Activated CD4-positive, alpha-beta memory T cell treated with anti-CD3 and anti-CD28 coated beads for 36 hours (primary cell): ENCODE measurements at regions not wholly inside any gene's neighbourhood (a gene's known extent, or its start where the extent isn't known, plus 50 kb on each side); places are given as distances from the start of the nearest gene placed in this dataset.

Experiments used
- CTCF ChIA-PET: fragments of 350-600 bp; sonication (Branson Sonifier 250); formaldehyde crosslinking; loops from one replicate; lab custom pipeline; 2021; ENCODE audit warnings: antibody characterized with exemption, inconsistent platforms; lab: Charles Lee
- POLR2A ChIA-PET: fragments of 350-600 bp; sonication (Branson Sonifier 250); formaldehyde crosslinking; loops from one replicate; lab custom pipeline; 2021; ENCODE audit warnings: antibody characterized with exemption; lab: Charles Lee
- DNase-seq: peaks from one replicate; pipeline ENCODE4 v3.0.0-alpha.2; 2020
- H3K27ac Mint-ChIP-seq: one replicate; pipeline ENCODE4 v1.8.0; 2021; ENCODE audit warnings: mixed read lengths
- H3K27me3 Mint-ChIP-seq: one replicate; pipeline ENCODE4 v1.8.0; 2021; ENCODE audit warnings: mixed read lengths
- H3K36me3 Mint-ChIP-seq: one replicate; pipeline ENCODE4 v1.8.0; 2021; ENCODE audit warnings: mixed read lengths
- H3K4me1 Mint-ChIP-seq: one replicate; pipeline ENCODE4 v1.8.0; 2021; ENCODE audit warnings: low read depth, mixed read lengths
- H3K4me3 Mint-ChIP-seq: one replicate; pipeline ENCODE4 v1.8.0; 2021; ENCODE audit warnings: mild to moderate bottlenecking, mixed read lengths
- H3K9me3 Mint-ChIP-seq: one replicate; pipeline ENCODE4 v1.8.0; 2021; ENCODE audit warnings: mixed read lengths
- intact Hi-C: fragments of 100-400 bp; cut with micrococcal nuclease; formaldehyde crosslinking; loops from one replicate; pipeline ENCODE4 v1.15.1; 2023

DNA sequence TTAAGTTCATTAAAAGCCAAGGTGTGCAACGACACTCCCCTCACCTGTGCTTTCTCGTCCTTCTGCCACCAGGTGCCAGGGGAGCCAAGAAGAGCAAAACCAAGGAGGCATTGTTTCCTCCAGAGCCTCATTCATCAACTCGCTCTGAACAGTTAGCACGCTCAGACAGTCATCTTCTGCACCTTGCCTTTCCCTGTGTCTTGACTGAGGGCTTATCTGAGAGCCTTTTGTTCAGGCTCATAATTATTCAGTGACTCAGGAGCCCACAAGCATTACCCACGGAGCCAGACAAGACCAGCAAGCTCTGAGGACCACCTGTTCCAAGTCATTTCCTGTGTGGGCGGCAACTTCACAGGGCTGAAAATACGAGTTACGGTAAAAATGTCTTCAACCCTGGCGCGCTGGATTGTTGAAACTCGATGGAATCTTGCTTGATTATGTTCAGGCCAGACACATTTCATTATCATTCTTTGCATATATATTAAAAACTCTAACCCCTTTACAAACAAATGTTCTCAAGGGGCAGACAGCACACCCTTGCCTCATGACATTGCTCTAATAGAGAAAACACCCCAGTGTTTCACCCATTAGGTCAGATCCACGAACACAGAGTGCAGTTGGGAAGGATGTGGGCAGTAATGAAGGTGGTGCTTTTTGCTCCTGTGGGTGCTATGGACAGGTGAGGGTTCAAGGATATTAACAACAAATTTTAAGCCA, 89.7 kb upstream of the RUNX1 start:
- H3K36me3 Mint-ChIP-seq = no peaks in the 10 kb centered on the region
- POLR2A ChIA-PET = interaction anchor here (0.5 to 2.5 kb wide), 13 partner anchors 11 to 391 kb away, joined by 3 to 17 read pairs (median 4); no protein-coding TSS in a partner anchor
- CTCF ChIA-PET = interaction anchor here (1.0 to 1.7 kb wide), 4 partner anchors 26 to 87 kb away, joined by 3 to 5 read pairs (median 4); no protein-coding TSS in a partner anchor
- peak overlapping the region; percentile 90 for H3K27ac Mint-ChIP-seq
- no peaks in the 10 kb centered on the region for H3K9me3 Mint-ChIP-seq
- H3K27me3 Mint-ChIP-seq = no peaks in the 10 kb centered on the region
- H3K4me3 Mint-ChIP-seq = peak overlapping the region; percentile 68
- peaks cover 29% of the 10 kb centered on the region for H3K4me1 Mint-ChIP-seq
- DNase-seq = peak; percentile 79
- intact Hi-C loops = loop anchor here (1.0 to 2.0 kb wide), 6 partner anchors 10 to 248 kb away; no protein-coding TSS in a partner anchor

GRCh38 chr21:35136586-35137219, 87.6 kb upstream of the RUNX1 start:
- ChIA-PET POLR2A (interaction anchor here (1.0 kb wide), 1 partner anchor 40 kb away, joined by 3 read pairs; no protein-coding TSS in a partner anchor), CTCF (interaction anchor here (1.1 kb wide), 1 partner anchor 85 kb away, joined by 3 read pairs; no protein-coding TSS in a partner anchor)
- intact Hi-C loops = no loop called here
- H3K9me3 Mint-ChIP-seq = no peaks in the 10 kb centered on the region
- no peak overlapping the region for H3K27ac Mint-ChIP-seq
- H3K27me3 Mint-ChIP-seq = no peaks in the 10 kb centered on the region
- no peaks in the 10 kb centered on the region for H3K36me3 Mint-ChIP-seq
- peaks cover 29% of the 10 kb centered on the region for H3K4me1 Mint-ChIP-seq
- no peak for DNase-seq
- no peak overlapping the region for H3K4me3 Mint-ChIP-seq

GRCh38 chr21:35136106-35136505, 87.0 kb upstream of the RUNX1 start:
- H3K27me3 Mint-ChIP-seq = no peaks in the 10 kb centered on the region
- ChIA-PET CTCF (no interaction called here), POLR2A (no interaction called here)
- no peak for DNase-seq
- peaks cover 29% of the 10 kb centered on the region for H3K4me1 Mint-ChIP-seq
- H3K4me3 Mint-ChIP-seq = no peak overlapping the region
- H3K9me3 Mint-ChIP-seq = no peaks in the 10 kb centered on the region
- no peaks in the 10 kb centered on the region for H3K36me3 Mint-ChIP-seq
- no peak overlapping the region for H3K27ac Mint-ChIP-seq
- intact Hi-C loops = no loop called here

- DNase-seq = no peak
- POLR2A ChIA-PET = no interaction called here
- intact Hi-C loops = no loop called here
- H3K27ac Mint-ChIP-seq = no peak overlapping the region
- H3K36me3 Mint-ChIP-seq = no peaks in the 10 kb centered on the region
- H3K9me3 Mint-ChIP-seq = peaks cover under 1% of the 10 kb centered on the region
- H3K27me3 Mint-ChIP-seq = no peaks in the 10 kb centered on the region
- CTCF ChIA-PET = no interaction called here
- H3K4me1 Mint-ChIP-seq = peaks cover 27% of the 10 kb centered on the region
- H3K4me3 Mint-ChIP-seq = no peak overlapping the region
Measured at GRCh38 chr21:35135481-35135880, 86.4 kb upstream of the RUNX1 start.

- no peak for DNase-seq
- intact Hi-C loops = no loop called here
- Mint-ChIP-seq H3K9me3 (peaks cover 6% of the 10 kb centered on the region), H3K27me3 (no peaks in the 10 kb centered on the region), H3K4me3 (no peak overlapping the region), H3K36me3 (no peaks in the 10 kb centered on the region), H3K4me1 (peaks cover 20% of the 10 kb centered on the region), H3K27ac (no peak overlapping the region)
- POLR2A ChIA-PET = no interaction called here
- CTCF ChIA-PET = interaction anchor here (1.0 kb wide), 1 partner anchor 83 kb away, joined by 4 read pairs; no protein-coding TSS in a partner anchor
Measured at GRCh38 chr21:35134309-35134708, 85.2 kb upstream of the RUNX1 start.

- intact Hi-C loops = no loop called here
- DNase-seq = no peak
- no peak overlapping the region for H3K27ac Mint-ChIP-seq
- peaks cover 26% of the 10 kb centered on the region for H3K9me3 Mint-ChIP-seq
- H3K27me3 Mint-ChIP-seq = peaks cover 2% of the 10 kb centered on the region
- no peaks in the 10 kb centered on the region for H3K36me3 Mint-ChIP-seq
- H3K4me1 Mint-ChIP-seq = no peaks in the 10 kb centered on the region
- CTCF ChIA-PET = no interaction called here
- POLR2A ChIA-PET = no interaction called here
- H3K4me3 Mint-ChIP-seq = no peak overlapping the region
Measured at GRCh38 chr21:35128536-35128935, 79.4 kb upstream of the RUNX1 start.

GRCh38 chr21:35127851-35128250, 78.7 kb upstream of the RUNX1 start:
- H3K27me3 Mint-ChIP-seq = peaks cover 2% of the 10 kb centered on the region
- no peak overlapping the region for H3K27ac Mint-ChIP-seq
- ChIA-PET CTCF (no interaction called here), POLR2A (no interaction called here)
- no peaks in the 10 kb centered on the region for H3K4me1 Mint-ChIP-seq
- H3K4me3 Mint-ChIP-seq = no peak overlapping the region
- no peak for DNase-seq
- intact Hi-C loops = no loop called here
- peaks cover 26% of the 10 kb centered on the region for H3K9me3 Mint-ChIP-seq
- H3K36me3 Mint-ChIP-seq = no peaks in the 10 kb centered on the region

GRCh38 chr21:35127026-35127425, 77.9 kb upstream of the RUNX1 start:
- CTCF ChIA-PET = no interaction called here
- no peak for DNase-seq
- Mint-ChIP-seq H3K4me3 (no peak overlapping the region), H3K36me3 (no peaks in the 10 kb centered on the region), H3K4me1 (no peaks in the 10 kb centered on the region), H3K27me3 (peaks cover 2% of the 10 kb centered on the region), H3K9me3 (peaks cover 26% of the 10 kb centered on the region), H3K27ac (no peak overlapping the region)
- POLR2A ChIA-PET = no interaction called here
- intact Hi-C loops = no loop called here

DNA sequence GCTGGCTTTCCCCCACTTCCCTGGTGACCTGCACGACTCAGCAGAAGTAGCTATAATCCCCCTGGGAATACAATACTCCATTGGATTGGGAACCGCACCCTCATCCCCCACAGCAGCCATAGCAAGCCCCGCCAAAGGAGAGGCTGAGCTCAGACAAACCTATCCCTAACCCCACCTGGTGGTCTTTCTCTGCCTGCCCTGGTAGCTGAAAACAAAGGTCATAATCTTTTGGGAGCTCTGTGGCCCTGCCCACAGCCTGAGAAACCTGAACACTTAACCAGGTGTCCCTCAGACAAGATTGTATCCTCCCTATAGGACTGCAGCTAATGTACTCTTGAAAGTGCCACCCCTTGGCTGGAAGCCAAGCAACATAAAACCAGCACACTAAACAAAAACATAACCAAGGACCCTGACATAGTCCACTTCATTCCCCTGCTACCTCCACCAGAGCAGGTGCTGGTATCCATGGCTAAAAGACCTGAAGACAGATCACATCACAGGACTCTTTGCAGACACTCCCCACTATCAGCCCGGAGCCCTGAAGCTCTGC, 71.6 kb upstream of the RUNX1 start:
- Mint-ChIP-seq H3K4me1 (no peaks in the 10 kb centered on the region), H3K27ac (no peak overlapping the region), H3K4me3 (no peak overlapping the region), H3K36me3 (peaks cover 2% of the 10 kb centered on the region), H3K27me3 (no peaks in the 10 kb centered on the region), H3K9me3 (peaks cover 12% of the 10 kb centered on the region)
- CTCF ChIA-PET = no interaction called here
- intact Hi-C loops = no loop called here
- DNase-seq = no peak
- POLR2A ChIA-PET = no interaction called here

DNA sequence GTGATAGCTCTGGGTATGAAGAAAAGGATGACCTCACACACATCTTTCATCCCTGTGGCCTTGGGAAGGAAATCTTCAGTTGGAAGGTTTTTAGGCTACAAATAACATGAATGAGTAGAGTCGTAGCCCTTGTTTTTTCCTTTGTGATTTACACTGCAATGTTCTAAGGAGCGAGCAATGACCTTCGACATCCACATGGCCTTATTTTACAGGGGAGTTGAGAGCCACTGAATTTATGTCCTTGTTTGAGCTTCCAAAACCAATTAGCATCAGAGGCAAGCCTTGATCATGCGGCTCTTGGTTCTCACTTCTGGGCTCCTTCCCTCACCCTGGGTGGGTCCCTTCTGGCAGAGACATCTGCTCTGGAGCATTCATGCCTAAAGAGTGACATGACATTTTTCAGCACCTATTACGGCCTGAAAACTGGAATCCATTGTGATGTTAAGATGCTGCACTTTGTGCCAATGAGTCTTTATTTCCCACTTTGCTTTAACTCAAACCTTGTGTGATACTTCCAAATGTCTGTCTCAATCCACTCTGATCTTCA, 70.5 kb upstream of the RUNX1 start:
- CTCF ChIA-PET = interaction anchor here (1.3 kb wide), 1 partner anchor 18 kb away, joined by 3 read pairs; no protein-coding TSS in a partner anchor
- POLR2A ChIA-PET = no interaction called here

GRCh38 chr21:35116777-35117176, 67.7 kb upstream of the RUNX1 start:
- Mint-ChIP-seq H3K4me1 (peaks cover 11% of the 10 kb centered on the region), H3K9me3 (peaks cover 8% of the 10 kb centered on the region), H3K4me3 (no peak overlapping the region), H3K27ac (no peak overlapping the region), H3K36me3 (peaks cover 6% of the 10 kb centered on the region), H3K27me3 (no peaks in the 10 kb centered on the region)
- intact Hi-C loops = no loop called here
- no peak for DNase-seq
- POLR2A ChIA-PET = no interaction called here
- CTCF ChIA-PET = no interaction called here

More for the DNA sequence above, 70.5 kb upstream of the RUNX1 start:
- Mint-ChIP-seq H3K9me3 (peaks cover 1% of the 10 kb centered on the region), H3K27ac (no peak overlapping the region), H3K4me3 (no peak overlapping the region), H3K36me3 (peaks cover 2% of the 10 kb centered on the region), H3K4me1 (no peaks in the 10 kb centered on the region), H3K27me3 (no peaks in the 10 kb centered on the region)
- intact Hi-C loops = no loop called here
- DNase-seq = no peak

GRCh38 chr21:35113064-35113463, 64.0 kb upstream of the RUNX1 start:
- H3K27me3 Mint-ChIP-seq = no peaks in the 10 kb centered on the region

More at GRCh38 chr21:35113064-35113463, 64.0 kb upstream of the RUNX1 start:
- intact Hi-C loops = no loop called here
- Mint-ChIP-seq H3K27ac (peak overlapping the region; percentile 29), H3K36me3 (peaks cover 4% of the 10 kb centered on the region), H3K4me1 (peaks cover 11% of the 10 kb centered on the region), H3K9me3 (peaks cover 8% of the 10 kb centered on the region), H3K4me3 (no peak overlapping the region)
- ChIA-PET POLR2A (interaction anchor here (0.9 to 2.5 kb wide), 4 partner anchors 16 to 225 kb away, joined by 3 to 7 read pairs (median 3); no protein-coding TSS in a partner anchor), CTCF (interaction anchor here (0.9 kb wide), 1 partner anchor 26 kb away, joined by 3 read pairs; no protein-coding TSS in a partner anchor)
- peak; percentile 31 for DNase-seq
